ENCODE measurements at regions not wholly inside any gene's neighbourhood (a gene's known extent, or its start where the extent isn't known, plus 50 kb on each side); places are given as distances from the start of the nearest gene placed in this dataset.

GRCh38 chr9:135016876-135017275 is 70.6 kb upstream of the OLFM1 start:
- ChIA-PET POLR2A (no interaction called here), CTCF (no interaction called here)
- TF ChIP-seq CTCF (IDR thresholded peaks at IDR 0.05; ENCODE audit: control extremely low read depth, extremely low read depth, low read depth, missing control alignments), result no peak
- DNase-seq (ENCODE audit: extremely low spot score), result no peak

GRCh38 chr9:135017899-135018298 is 69.6 kb upstream of the OLFM1 start:
- ChIA-PET POLR2A (no interaction called here), CTCF (no interaction called here)
- no peak for DNase-seq (ENCODE audit: extremely low spot score)
- TF ChIP-seq CTCF (IDR thresholded peaks at IDR 0.05; ENCODE audit: control extremely low read depth, extremely low read depth, low read depth, missing control alignments), result no peak

GRCh38 chr9:135018306-135018915 is 69.1 kb upstream of the OLFM1 start:
- ChIA-PET POLR2A (no interaction called here), CTCF (no interaction called here)
- no peak for DNase-seq (ENCODE audit: extremely low spot score)
- no peak for TF ChIP-seq CTCF (IDR thresholded peaks at IDR 0.05; ENCODE audit: control extremely low read depth, extremely low read depth, low read depth, missing control alignments)

GRCh38 chr9:135019224-135019623 is 68.2 kb upstream of the OLFM1 start:
- DNase-seq (ENCODE audit: extremely low spot score), result no peak
- POLR2A ChIA-PET, result no interaction called here
- no peak for TF ChIP-seq CTCF (IDR thresholded peaks at IDR 0.05; ENCODE audit: control extremely low read depth, extremely low read depth, low read depth, missing control alignments)
- CTCF ChIA-PET, result no interaction called here

GRCh38 chr9:135020481-135021392 is 66.7 kb upstream of the OLFM1 start:
- ChIA-PET POLR2A (no interaction called here), CTCF (interaction anchor here (1.1 kb wide), 1 partner anchor 14 kb away, joined by 3 read pairs; no protein-coding TSS in a partner anchor)
- no peak for DNase-seq (ENCODE audit: extremely low spot score)
- TF ChIP-seq CTCF (IDR thresholded peaks at IDR 0.05; ENCODE audit: control extremely low read depth, extremely low read depth, low read depth, missing control alignments), result no peak

- CTCF ChIA-PET, result interaction anchor here (1.1 to 1.2 kb wide), 2 partner anchors 9 to 15 kb away, joined by 3 read pairs; no protein-coding TSS in a partner anchor
- TF ChIP-seq CTCF (IDR thresholded peaks at IDR 0.05; ENCODE audit: control extremely low read depth, extremely low read depth, low read depth, missing control alignments), result no peak
- POLR2A ChIA-PET, result no interaction called here
- DNase-seq (ENCODE audit: extremely low spot score), result no peak
Measured at GRCh38 chr9:135021393-135021789, 66.1 kb upstream of the OLFM1 start.
